NB4 (cell line): ENCODE measurements at regions not wholly inside any gene's neighbourhood (a gene's known extent, or its start where the extent isn't known, plus 50 kb on each side); places are given as distances from the start of the nearest gene placed in this dataset.

ENCODE experiments used
- CTCF ChIP-seq: IDR thresholded peaks from one replicate; pipeline ENCODE4 v1.5.1; 2012; ENCODE audit warnings: low read depth, low read length
- POLR2A ChIP-seq: IDR thresholded peaks from 2 replicates; pipeline ENCODE4 v1.6.1; 2011; ENCODE audit warnings: mild to moderate bottlenecking; ENCODE audit not compliant: insufficient read length; ENCODE audit errors: extremely low read depth

GRCh38 chr12:30484658-30485057 is 211.0 kb downstream of the IPO8 start:
- TF ChIP-seq CTCF (no peak), POLR2A (no peak)
